Activated naive CD4-positive, alpha-beta T cell treated with anti-CD3 and anti-CD28 coated beads for 36 hours (primary cell): ENCODE measurements at regions not wholly inside any gene's neighbourhood (a gene's known extent, or its start where the extent isn't known, plus 50 kb on each side); places are given as distances from the start of the nearest gene placed in this dataset.
"Not testable (repeated sequence)": the region's sequence is repeated elsewhere in the genome, so short reads cannot be mapped to it uniquely, and the experiment has no call there.

Experiments
- CTCF ChIA-PET: fragments of 350-600 bp; sonication (Branson Sonifier 250); formaldehyde crosslinking; loops from one replicate; lab custom pipeline; 2021; ENCODE audit warnings: antibody characterized with exemption; lab: Charles Lee
- DNase-seq: peaks from one replicate; pipeline ENCODE4 v3.0.0-alpha.2; 2020
- H3K27ac Mint-ChIP-seq: one replicate; pipeline ENCODE4 v1.8.0; 2021; ENCODE audit warnings: mild to moderate bottlenecking, mixed read lengths
- H3K27me3 Mint-ChIP-seq: one replicate; pipeline ENCODE4 v1.8.0; 2021; ENCODE audit warnings: low read depth, mixed read lengths
- H3K36me3 Mint-ChIP-seq: one replicate; pipeline ENCODE4 v1.8.0; 2021; ENCODE audit warnings: low read depth, mixed read lengths
- H3K4me1 Mint-ChIP-seq: one replicate; pipeline ENCODE4 v1.8.0; 2021; ENCODE audit warnings: low read depth, mixed read lengths
- H3K4me3 Mint-ChIP-seq: one replicate; pipeline ENCODE4 v1.8.0; 2021; ENCODE audit warnings: mild to moderate bottlenecking, moderate library complexity, mixed read lengths
- H3K9me3 Mint-ChIP-seq: one replicate; pipeline ENCODE4 v1.8.0; 2021; ENCODE audit warnings: mixed read lengths
- intact Hi-C: fragments of 100-400 bp; cut with micrococcal nuclease; formaldehyde crosslinking; loops from one replicate; pipeline ENCODE4 v1.15.1; 2023

- intact Hi-C loops = no loop called here
- CTCF ChIA-PET = interaction anchor here (0.6 to 1.4 kb wide), 3 partner anchors 16 to 84 kb away, joined by 3 to 4 read pairs (median 3); no protein-coding TSS in a partner anchor
- Mint-ChIP-seq H3K27me3 (peaks cover 6% of the 10 kb centered on the region), H3K27ac (no peak overlapping the region), H3K9me3 (no peaks in the 10 kb centered on the region), H3K4me1 (no peaks in the 10 kb centered on the region), H3K36me3 (no peaks in the 10 kb centered on the region), H3K4me3 (no peak overlapping the region)
- DNase-seq = no peak
Observed at GRCh38 chr4:123649250-123649644, 252.7 kb downstream of the SPRY1 start.

GRCh38 chr4:123649645-123650391 is 253.2 kb downstream of the SPRY1 start:
- H3K27me3 Mint-ChIP-seq = peaks cover 6% of the 10 kb centered on the region
- H3K4me1 Mint-ChIP-seq = no peaks in the 10 kb centered on the region
- intact Hi-C loops = no loop called here
- DNase-seq = no peak
- no peak overlapping the region for H3K4me3 Mint-ChIP-seq
- no peak overlapping the region for H3K27ac Mint-ChIP-seq
- H3K36me3 Mint-ChIP-seq = no peaks in the 10 kb centered on the region
- H3K9me3 Mint-ChIP-seq = no peaks in the 10 kb centered on the region
- CTCF ChIA-PET = interaction anchor here (1.4 kb wide), 1 partner anchor 85 kb away, joined by 3 read pairs; no protein-coding TSS in a partner anchor

GRCh38 chr4:123651066-123651465 is 254.5 kb downstream of the SPRY1 start:
- Mint-ChIP-seq H3K4me1 (no peaks in the 10 kb centered on the region), H3K27ac (no peak overlapping the region), H3K4me3 (no peak overlapping the region), H3K9me3 (no peaks in the 10 kb centered on the region), H3K36me3 (no peaks in the 10 kb centered on the region), H3K27me3 (peaks cover 6% of the 10 kb centered on the region)
- CTCF ChIA-PET = no interaction called here
- intact Hi-C loops = no loop called here
- no peak for DNase-seq

- Mint-ChIP-seq H3K4me3 (no peak overlapping the region), H3K4me1 (no peaks in the 10 kb centered on the region), H3K27me3 (peaks cover 6% of the 10 kb centered on the region), H3K27ac (no peak overlapping the region), H3K9me3 (peaks cover 4% of the 10 kb centered on the region), H3K36me3 (no peaks in the 10 kb centered on the region)
- no peak for DNase-seq
- CTCF ChIA-PET = no interaction called here
- intact Hi-C loops = no loop called here
Observed at GRCh38 chr4:123651536-123652180, 255.1 kb downstream of the SPRY1 start.

GRCh38 chr4:123652476-123652875 is 255.9 kb downstream of the SPRY1 start:
- CTCF ChIA-PET = interaction anchor here (0.6 kb wide), 1 partner anchor 28 kb away, joined by 3 read pairs; no protein-coding TSS in a partner anchor
- no peak overlapping the region for H3K27ac Mint-ChIP-seq
- no peak for DNase-seq
- intact Hi-C loops = no loop called here
- H3K4me3 Mint-ChIP-seq = no peak overlapping the region
- peaks cover 5% of the 10 kb centered on the region for H3K4me1 Mint-ChIP-seq
- H3K36me3 Mint-ChIP-seq = no peaks in the 10 kb centered on the region
- H3K9me3 Mint-ChIP-seq = peaks cover 10% of the 10 kb centered on the region
- peaks cover 10% of the 10 kb centered on the region for H3K27me3 Mint-ChIP-seq

GRCh38 chr4:123653236-123653635 is 256.6 kb downstream of the SPRY1 start:
- no peak overlapping the region for H3K4me3 Mint-ChIP-seq
- H3K27me3 Mint-ChIP-seq = peaks cover 11% of the 10 kb centered on the region
- intact Hi-C loops = no loop called here
- CTCF ChIA-PET = no interaction called here
- H3K27ac Mint-ChIP-seq = no peak overlapping the region
- H3K4me1 Mint-ChIP-seq = peaks cover 11% of the 10 kb centered on the region
- no peaks in the 10 kb centered on the region for H3K36me3 Mint-ChIP-seq
- no peak for DNase-seq
- H3K9me3 Mint-ChIP-seq = peaks cover 11% of the 10 kb centered on the region

GRCh38 chr4:123656746-123657294 is 260.2 kb downstream of the SPRY1 start:
- H3K9me3 Mint-ChIP-seq = peaks cover 11% of the 10 kb centered on the region
- CTCF ChIA-PET = interaction anchor here (0.6 kb wide), 1 partner anchor 461 kb away, joined by 7 read pairs; no protein-coding TSS in a partner anchor
- peaks cover 23% of the 10 kb centered on the region for H3K27me3 Mint-ChIP-seq
- DNase-seq, intact Hi-C loops, H3K36me3 Mint-ChIP-seq, H3K27ac Mint-ChIP-seq, H3K4me3 Mint-ChIP-seq: not testable (repeated sequence)
- peaks cover 11% of the 10 kb centered on the region for H3K4me1 Mint-ChIP-seq

- CTCF ChIA-PET = interaction anchor here (2.2 kb wide), 1 partner anchor 94 kb away, joined by 7 read pairs; no protein-coding TSS in a partner anchor
- H3K4me3 Mint-ChIP-seq, H3K27ac Mint-ChIP-seq, H3K36me3 Mint-ChIP-seq, intact Hi-C loops: not testable (repeated sequence)
- peaks cover 11% of the 10 kb centered on the region for H3K4me1 Mint-ChIP-seq
- H3K27me3 Mint-ChIP-seq = peaks cover 23% of the 10 kb centered on the region
- H3K9me3 Mint-ChIP-seq = peaks cover 11% of the 10 kb centered on the region
- peak; percentile 25 for DNase-seq
Observed at GRCh38 chr4:123657606-123658005, 261.0 kb downstream of the SPRY1 start.

GRCh38 chr4:123659262-123659661 is 262.7 kb downstream of the SPRY1 start:
- CTCF ChIA-PET = interaction anchor here (2.2 kb wide), 1 partner anchor 95 kb away, joined by 7 read pairs; no protein-coding TSS in a partner anchor
- Mint-ChIP-seq H3K36me3 (no peaks in the 10 kb centered on the region), H3K27ac (no peak overlapping the region), H3K9me3 (peaks cover 11% of the 10 kb centered on the region), H3K27me3 (peaks cover 18% of the 10 kb centered on the region), H3K4me1 (peaks cover 11% of the 10 kb centered on the region), H3K4me3 (no peak overlapping the region)
- DNase-seq = no peak
- intact Hi-C loops = loop anchor here (1.0 kb wide), 1 partner anchor 268 kb away; no protein-coding TSS in a partner anchor

GRCh38 chr4:123659730-123660129 is 263.1 kb downstream of the SPRY1 start:
- DNase-seq = no peak
- CTCF ChIA-PET = interaction anchor here (0.7 to 0.9 kb wide), 2 partner anchors 516 to 555 kb away, joined by 3 to 5 read pairs; no protein-coding TSS in a partner anchor
- no peaks in the 10 kb centered on the region for H3K36me3 Mint-ChIP-seq
- H3K27ac Mint-ChIP-seq = no peak overlapping the region
- peaks cover 17% of the 10 kb centered on the region for H3K27me3 Mint-ChIP-seq
- intact Hi-C loops = loop anchor here (1.0 to 10.0 kb wide), 4 partner anchors 268 to 1055 kb away; no protein-coding TSS in a partner anchor
- H3K9me3 Mint-ChIP-seq = peaks cover 11% of the 10 kb centered on the region
- peaks cover 11% of the 10 kb centered on the region for H3K4me1 Mint-ChIP-seq
- no peak overlapping the region for H3K4me3 Mint-ChIP-seq

GRCh38 chr4:123661080-123661737 is 264.6 kb downstream of the SPRY1 start:
- peaks cover 11% of the 10 kb centered on the region for H3K9me3 Mint-ChIP-seq
- DNase-seq = no peak
- CTCF ChIA-PET = interaction anchor here (0.6 to 1.9 kb wide), 11 partner anchors 66 to 560 kb away, joined by 3 to 8 read pairs (median 4); no protein-coding TSS in a partner anchor
- peaks cover 20% of the 10 kb centered on the region for H3K27me3 Mint-ChIP-seq
- intact Hi-C loops = loop anchor here (1.0 to 10.0 kb wide), 6 partner anchors 97 to 1056 kb away; no protein-coding TSS in a partner anchor
- peaks cover 11% of the 10 kb centered on the region for H3K4me1 Mint-ChIP-seq
- no peak overlapping the region for H3K27ac Mint-ChIP-seq
- no peak overlapping the region for H3K4me3 Mint-ChIP-seq
- no peaks in the 10 kb centered on the region for H3K36me3 Mint-ChIP-seq
